ENCODE measurements at regions not wholly inside any gene's neighbourhood (a gene's known extent, or its start where the extent isn't known, plus 50 kb on each side); places are given as distances from the start of the nearest gene placed in this dataset.
"Not testable (repeated sequence)": the region's sequence is repeated elsewhere in the genome, so short reads cannot be mapped to it uniquely, and the experiment has no call there.

- CTCF ChIA-PET (ENCODE audit: low intra/inter-chr PET ratio, low total read pairs); in situ Hi-C loops (cut with HindIII; ENCODE audit: extremely low pct_ligation_motif_present, low pct_unique_long_range_greater_than_20kb); H3K27me3 ChIP-seq (ENCODE audit: control insufficient read depth in 1 of 2, insufficient read depth in 2 of 2, low read length in 2 of 2); H3K4me3 ChIP-seq (replicated peaks in 1 of 3; ENCODE audit: insufficient read depth in 1 of 3, low read depth in 2 of 3, low read length in 3 of 3); H3K36me3 ChIP-seq (replicated peaks in 1 of 2; ENCODE audit: control insufficient read depth in 1 of 2, insufficient read depth in 2 of 2, low read length in 2 of 2); H2AFZ ChIP-seq (ENCODE audit: low read length); H3K27ac ChIP-seq (ENCODE audit: extremely low read length, insufficient read depth, low read length); H3K9ac ChIP-seq (ENCODE audit: insufficient read depth, low read depth, low read length); FAIRE-seq; H3K79me2 ChIP-seq (ENCODE audit: insufficient read depth, low read length); H3K4me2 ChIP-seq (ENCODE audit: low read depth, low read length); ATAC-seq; H4K20me1 ChIP-seq (ENCODE audit: insufficient read depth, low read length); POLR2A ChIA-PET; DNase-seq (ENCODE audit: low spot score); BruUV-seq (replicated peaks); intact Hi-C loops (cut with micrococcal nuclease; ENCODE audit: unreplicated experiment); H3K9me3 ChIP-seq (ENCODE audit: low read length): not testable (repeated sequence)
- peaks cover 23% of the 10 kb centered on the region for H3K4me1 ChIP-seq (ENCODE audit: insufficient read depth, low read length)
- 92% methylated on average over 1 of the region's 1 CpG for WGBS (ENCODE audit: low lambda C conversion rate)
Measured at GRCh38 chr7:156501815-156502214, 138.8 kb upstream of the RNF32 start.

- ChIA-PET POLR2A (no interaction called here), CTCF (ENCODE audit: low intra/inter-chr PET ratio, low total read pairs) (no interaction called here)
- ATAC-seq (no peak), FAIRE-seq (no peak), DNase-seq (ENCODE audit: low spot score) (no peak)
- WGBS (ENCODE audit: low lambda C conversion rate) = 91% methylated on average over 12 of the region's 12 CpGs
- H3K79me2 ChIP-seq (ENCODE audit: insufficient read depth, low read length) = no peaks in the 10 kb centered on the region
- H3K4me3 ChIP-seq (replicated peaks in 1 of 3; ENCODE audit: insufficient read depth in 1 of 3, low read depth in 2 of 3, low read length in 3 of 3) = no peak overlapping the region
- no peak overlapping the region for H3K9ac ChIP-seq (ENCODE audit: insufficient read depth, low read depth, low read length)
- H3K27me3 ChIP-seq (ENCODE audit: control insufficient read depth in 1 of 2, insufficient read depth in 2 of 2, low read length in 2 of 2) = no peaks in the 10 kb centered on the region
- in situ Hi-C loops (cut with HindIII; ENCODE audit: extremely low pct_ligation_motif_present, low pct_unique_long_range_greater_than_20kb) (no loop called here), intact Hi-C loops (cut with micrococcal nuclease; ENCODE audit: unreplicated experiment) (no loop called here)
- BruUV-seq (replicated peaks) = no TSS peak
- peaks cover 26% of the 10 kb centered on the region for H3K4me1 ChIP-seq (ENCODE audit: insufficient read depth, low read length)
- no peaks in the 10 kb centered on the region for H4K20me1 ChIP-seq (ENCODE audit: insufficient read depth, low read length)
- H3K27ac ChIP-seq (ENCODE audit: extremely low read length, insufficient read depth, low read length) = no peak overlapping the region
- H2AFZ ChIP-seq (ENCODE audit: low read length) = no peak overlapping the region
- no peaks in the 10 kb centered on the region for H3K36me3 ChIP-seq (replicated peaks in 1 of 2; ENCODE audit: control insufficient read depth in 1 of 2, insufficient read depth in 2 of 2, low read length in 2 of 2)
- H3K9me3 ChIP-seq (ENCODE audit: low read length) = no peaks in the 10 kb centered on the region
- no peak overlapping the region for H3K4me2 ChIP-seq (ENCODE audit: low read depth, low read length)
- no peak for TF ChIP-seq RAD21 (CRISPR knock-in tag; IDR thresholded peaks at IDR 0.05)
- no peak for TF ChIP-seq ZSCAN30 (CRISPR knock-in tag; IDR thresholded peaks at IDR 0.05)
- TF ChIP-seq GPBP1L1 (CRISPR knock-in tag; IDR thresholded peaks at IDR 0.05) = no peak
- no peak for TF ChIP-seq ATF7-NPFF (CRISPR knock-in tag; IDR thresholded peaks at IDR 0.05; ENCODE audit: low read depth)
- TF ChIP-seq GMEB1 (CRISPR knock-in tag; IDR thresholded peaks at IDR 0.05; ENCODE audit: borderline replicate concordance) = no peak
- no peak for TF ChIP-seq IRF1 (CRISPR knock-in tag; IDR thresholded peaks at IDR 0.05; ENCODE audit: low read depth)
- TF ChIP-seq ZNF570 (CRISPR knock-in tag; IDR thresholded peaks at IDR 0.05; ENCODE audit: borderline replicate concordance) = no peak
- TF ChIP-seq MNT (IDR thresholded peaks at IDR 0.05) = no peak
- TF ChIP-seq TBL1XR1 (IDR thresholded peaks at IDR 0.05; ENCODE audit: borderline replicate concordance, low read length, partially characterized antibody) = no peak
- no peak for TF ChIP-seq ZNF768 (CRISPR knock-in tag; IDR thresholded peaks at IDR 0.05)
Measured at GRCh38 chr7:156499247-156499881, 141.2 kb upstream of the RNF32 start.

Measured in HepG2 (cell line).